GM23338 (cell line): ENCODE measurements at regions not wholly inside any gene's neighbourhood (a gene's known extent, or its start where the extent isn't known, plus 50 kb on each side); places are given as distances from the start of the nearest gene placed in this dataset.

ENCODE experiments used
- ATAC-seq: fragments of 200-7000 bp; cut with Tn5 transposase; 3 replicates; pipeline ENCODE4 v1.9.1; 2020
- DNase-seq: peaks from one replicate; pipeline ENCODE4 v3.0.0-alpha.2; 2015; ENCODE audit warnings: low spot score
- H2AFZ ChIP-seq: fragments of 200-600 bp; sonication (generic); 2 replicates; pipeline ENCODE4 v1.8.0; 2016; ENCODE audit warnings: antibody characterized with exemption, mild to moderate bottlenecking, moderate library complexity
- H3F3A ChIP-seq: fragments of 200-600 bp; sonication (generic); replicated peaks from 2 replicates; pipeline ENCODE4 v1.8.0; 2017; ENCODE audit warnings: antibody characterized with exemption, mixed run types, low read depth
- H3K27ac ChIP-seq: fragments of 200-600 bp; sonication (generic); 2 replicates; pipeline ENCODE4 v1.6.1; 2016; ENCODE audit warnings: low read depth
- H3K27me3 ChIP-seq: fragments of 200-600 bp; sonication (generic); 2 replicates; pipeline ENCODE4 v1.8.0; 2016; ENCODE audit warnings: mild to moderate bottlenecking, mixed run types, moderate library complexity; ENCODE audit not compliant: insufficient read depth
- H3K36me3 ChIP-seq: fragments of 200-600 bp; sonication (generic); 2 replicates; pipeline ENCODE4 v1.8.0; 2016; ENCODE audit warnings: mild to moderate bottlenecking; ENCODE audit not compliant: insufficient read depth
- H3K4me1 ChIP-seq: fragments of 200-600 bp; sonication (generic); 2 replicates; pipeline ENCODE4 v1.8.0; 2016; ENCODE audit warnings: mild to moderate bottlenecking, moderate library complexity; ENCODE audit not compliant: insufficient read depth
- H3K4me2 ChIP-seq: fragments of 200-600 bp; sonication (generic); 2 replicates; pipeline ENCODE4 v1.7.1; 2017; ENCODE audit warnings: mixed run types
- H3K4me3 ChIP-seq: fragments of 200-600 bp; sonication (generic); 2 replicates; pipeline ENCODE4 v1.6.1; 2016; ENCODE audit warnings: mixed run types
- H3K79me2 ChIP-seq: fragments of 200-600 bp; sonication (generic); replicated peaks from 2 replicates; pipeline ENCODE4 v1.8.0; 2017; ENCODE audit warnings: mild to moderate bottlenecking; ENCODE audit not compliant: insufficient read depth
- H3K9me2 ChIP-seq: fragments of 200-600 bp; sonication (generic); 2 replicates; pipeline ENCODE4 v1.8.0; 2017; ENCODE audit not compliant: insufficient read depth
- H4K20me1 ChIP-seq: fragments of 200-600 bp; sonication (generic); replicated peaks from 2 replicates; pipeline ENCODE4 v1.8.0; 2017; ENCODE audit warnings: mild to moderate bottlenecking; ENCODE audit not compliant: insufficient read depth
- H3K27ac Mint-ChIP-seq: 2 replicates; pipeline ENCODE4 v1.8.0; 2020; ENCODE audit warnings: inconsistent platforms, mild to moderate bottlenecking, moderate library complexity, mixed read lengths
- H3K27me3 Mint-ChIP-seq: 3 replicates; pipeline ENCODE4 v1.8.0; 2022; ENCODE audit warnings: low read depth, mild to moderate bottlenecking, moderate library complexity, mixed read lengths, inconsistent platforms; ENCODE audit not compliant: insufficient read depth, poor library complexity
- H3K36me3 Mint-ChIP-seq: 3 replicates; pipeline ENCODE4 v1.8.0; 2021; ENCODE audit warnings: low read depth, mild to moderate bottlenecking, inconsistent platforms, moderate library complexity, mixed read lengths
- H3K4me1 Mint-ChIP-seq: 3 replicates; pipeline ENCODE4 v1.8.0; 2020; ENCODE audit warnings: mild to moderate bottlenecking, inconsistent platforms, mixed read lengths
- H3K4me3 Mint-ChIP-seq: 3 replicates; pipeline ENCODE4 v1.8.0; 2021; ENCODE audit warnings: moderate library complexity, mild to moderate bottlenecking, inconsistent platforms, mixed read lengths
- H3K9me3 Mint-ChIP-seq: 3 replicates; pipeline ENCODE4 v1.8.0; 2020; ENCODE audit warnings: moderate library complexity, mild to moderate bottlenecking, inconsistent platforms, mixed read lengths
- CREB1 ChIP-seq: fragments of 250-450 bp; sonication (Bioruptor Pico); IDR thresholded peaks from 2 replicates; pipeline ENCODE4 v1.5.0; 2020; ENCODE audit warnings: low read depth, mild to moderate bottlenecking, moderate library complexity
- EZH2 ChIP-seq: fragments of 200-600 bp; sonication (generic); IDR thresholded peaks from one replicate; pipeline ENCODE4 v1.8.0; 2017; ENCODE audit warnings: antibody characterized with exemption, mild to moderate bottlenecking, low read depth; ENCODE audit not compliant: unreplicated experiment
- JUNB ChIP-seq: IDR thresholded peaks from one replicate; pipeline ENCODE4 v1.6.1; 2016; ENCODE audit warnings: antibody characterized with exemption; ENCODE audit not compliant: unreplicated experiment
- NANOG ChIP-seq: IDR thresholded peaks from 2 replicates; pipeline ENCODE4 v1.6.1; 2016; ENCODE audit warnings: antibody characterized with exemption, borderline replicate concordance
- ZNF114 ChIP-seq: fragments of 250-450 bp; sonication (Bioruptor Pico); IDR thresholded peaks from 2 replicates; pipeline ENCODE4 v1.5.0; 2020; ENCODE audit warnings: mild to moderate bottlenecking, moderate library complexity
- ZNF331 ChIP-seq: fragments of 250-450 bp; sonication (Bioruptor Pico); IDR thresholded peaks from 2 replicates; pipeline ENCODE4 v1.5.0; 2020; ENCODE audit warnings: low read depth, mild to moderate bottlenecking, moderate library complexity
- TF ChIP-seq, protein P1 (sequence below): fragments of 250-450 bp; sonication (Bioruptor Pico); IDR thresholded peaks from 2 replicates; pipeline ENCODE4 v1.5.0; 2020; ENCODE audit warnings: mild to moderate bottlenecking, moderate library complexity
- TF ChIP-seq, protein P2 (sequence below): IDR thresholded peaks from one replicate; pipeline ENCODE4 v1.6.1; 2018; ENCODE audit warnings: antibody characterized with exemption; ENCODE audit not compliant: unreplicated experiment

DNA sequence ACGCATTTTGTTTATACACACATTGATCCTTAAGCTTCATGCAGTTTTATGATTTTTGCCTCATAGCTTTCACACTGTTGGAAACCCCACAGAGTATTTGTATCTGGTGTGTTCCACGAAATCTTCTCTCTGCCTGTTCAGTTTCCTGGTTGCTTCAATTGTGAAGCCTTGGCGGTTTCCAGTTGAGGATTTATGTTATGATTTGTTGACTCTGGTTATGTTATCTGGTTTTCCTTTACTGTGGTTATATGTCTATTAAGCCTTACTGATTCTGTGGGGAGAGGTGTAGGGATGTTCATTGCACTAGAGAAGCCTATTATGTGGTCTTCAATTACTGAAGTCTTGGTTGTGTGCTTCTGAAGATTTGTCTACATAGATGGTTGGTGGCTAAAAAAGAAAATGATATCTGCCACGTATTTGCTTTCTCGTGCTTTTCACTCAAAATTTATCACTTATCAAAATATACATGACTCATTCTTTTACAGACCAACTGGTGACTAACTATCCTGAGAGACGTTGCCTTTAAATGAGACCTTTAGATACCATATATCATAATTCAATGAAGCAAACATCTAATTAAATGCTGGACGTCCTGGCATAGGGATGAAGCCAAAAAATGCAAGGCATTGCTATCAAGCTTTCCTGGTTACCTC lies 488.0 kb upstream of the B3GALT2 start (continued):
- TF ChIP-seq, protein P1, sequence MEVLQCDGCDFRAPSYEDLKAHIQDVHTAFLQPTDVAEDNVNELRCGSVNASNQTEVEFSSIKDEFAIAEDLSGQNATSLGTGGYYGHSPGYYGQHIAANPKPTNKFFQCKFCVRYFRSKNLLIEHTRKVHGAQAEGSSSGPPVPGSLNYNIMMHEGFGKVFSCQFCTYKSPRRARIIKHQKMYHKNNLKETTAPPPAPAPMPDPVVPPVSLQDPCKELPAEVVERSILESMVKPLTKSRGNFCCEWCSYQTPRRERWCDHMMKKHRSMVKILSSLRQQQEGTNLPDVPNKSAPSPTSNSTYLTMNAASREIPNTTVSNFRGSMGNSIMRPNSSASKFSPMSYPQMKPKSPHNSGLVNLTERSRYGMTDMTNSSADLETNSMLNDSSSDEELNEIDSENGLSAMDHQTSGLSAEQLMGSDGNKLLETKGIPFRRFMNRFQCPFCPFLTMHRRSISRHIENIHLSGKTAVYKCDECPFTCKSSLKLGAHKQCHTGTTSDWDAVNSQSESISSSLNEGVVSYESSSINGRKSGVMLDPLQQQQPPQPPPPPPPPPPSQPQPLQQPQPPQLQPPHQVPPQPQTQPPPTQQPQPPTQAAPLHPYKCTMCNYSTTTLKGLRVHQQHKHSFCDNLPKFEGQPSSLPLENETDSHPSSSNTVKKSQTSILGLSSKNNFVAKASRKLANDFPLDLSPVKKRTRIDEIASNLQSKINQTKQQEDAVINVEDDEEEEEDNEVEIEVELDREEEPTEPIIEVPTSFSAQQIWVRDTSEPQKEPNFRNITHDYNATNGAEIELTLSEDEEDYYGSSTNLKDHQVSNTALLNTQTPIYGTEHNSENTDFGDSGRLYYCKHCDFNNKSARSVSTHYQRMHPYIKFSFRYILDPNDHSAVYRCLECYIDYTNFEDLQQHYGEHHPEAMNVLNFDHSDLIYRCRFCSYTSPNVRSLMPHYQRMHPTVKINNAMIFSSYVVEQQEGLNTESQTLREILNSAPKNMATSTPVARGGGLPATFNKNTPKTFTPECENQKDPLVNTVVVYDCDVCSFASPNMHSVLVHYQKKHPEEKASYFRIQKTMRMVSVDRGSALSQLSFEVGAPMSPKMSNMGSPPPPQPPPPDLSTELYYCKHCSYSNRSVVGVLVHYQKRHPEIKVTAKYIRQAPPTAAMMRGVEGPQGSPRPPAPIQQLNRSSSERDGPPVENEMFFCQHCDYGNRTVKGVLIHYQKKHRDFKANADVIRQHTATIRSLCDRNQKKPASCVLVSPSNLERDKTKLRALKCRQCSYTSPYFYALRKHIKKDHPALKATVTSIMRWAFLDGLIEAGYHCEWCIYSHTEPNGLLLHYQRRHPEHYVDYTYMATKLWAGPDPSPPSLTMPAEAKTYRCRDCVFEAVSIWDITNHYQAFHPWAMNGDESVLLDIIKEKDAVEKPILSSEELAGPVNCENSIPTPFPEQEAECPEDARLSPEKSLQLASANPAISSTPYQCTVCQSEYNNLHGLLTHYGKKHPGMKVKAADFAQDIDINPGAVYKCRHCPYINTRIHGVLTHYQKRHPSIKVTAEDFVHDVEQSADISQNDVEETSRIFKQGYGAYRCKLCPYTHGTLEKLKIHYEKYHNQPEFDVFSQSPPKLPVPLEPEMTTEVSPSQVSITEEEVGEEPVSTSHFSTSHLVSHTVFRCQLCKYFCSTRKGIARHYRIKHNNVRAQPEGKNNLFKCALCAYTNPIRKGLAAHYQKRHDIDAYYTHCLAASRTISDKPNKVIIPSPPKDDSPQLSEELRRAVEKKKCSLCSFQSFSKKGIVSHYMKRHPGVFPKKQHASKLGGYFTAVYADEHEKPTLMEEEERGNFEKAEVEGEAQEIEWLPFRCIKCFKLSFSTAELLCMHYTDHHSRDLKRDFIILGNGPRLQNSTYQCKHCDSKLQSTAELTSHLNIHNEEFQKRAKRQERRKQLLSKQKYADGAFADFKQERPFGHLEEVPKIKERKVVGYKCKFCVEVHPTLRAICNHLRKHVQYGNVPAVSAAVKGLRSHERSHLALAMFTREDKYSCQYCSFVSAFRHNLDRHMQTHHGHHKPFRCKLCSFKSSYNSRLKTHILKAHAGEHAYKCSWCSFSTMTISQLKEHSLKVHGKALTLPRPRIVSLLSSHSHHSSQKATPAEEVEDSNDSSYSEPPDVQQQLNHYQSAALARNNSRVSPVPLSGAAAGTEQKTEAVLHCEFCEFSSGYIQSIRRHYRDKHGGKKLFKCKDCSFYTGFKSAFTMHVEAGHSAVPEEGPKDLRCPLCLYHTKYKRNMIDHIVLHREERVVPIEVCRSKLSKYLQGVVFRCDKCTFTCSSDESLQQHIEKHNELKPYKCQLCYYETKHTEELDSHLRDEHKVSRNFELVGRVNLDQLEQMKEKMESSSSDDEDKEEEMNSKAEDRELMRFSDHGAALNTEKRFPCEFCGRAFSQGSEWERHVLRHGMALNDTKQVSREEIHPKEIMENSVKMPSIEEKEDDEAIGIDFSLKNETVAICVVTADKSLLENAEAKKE: no peak

DNA sequence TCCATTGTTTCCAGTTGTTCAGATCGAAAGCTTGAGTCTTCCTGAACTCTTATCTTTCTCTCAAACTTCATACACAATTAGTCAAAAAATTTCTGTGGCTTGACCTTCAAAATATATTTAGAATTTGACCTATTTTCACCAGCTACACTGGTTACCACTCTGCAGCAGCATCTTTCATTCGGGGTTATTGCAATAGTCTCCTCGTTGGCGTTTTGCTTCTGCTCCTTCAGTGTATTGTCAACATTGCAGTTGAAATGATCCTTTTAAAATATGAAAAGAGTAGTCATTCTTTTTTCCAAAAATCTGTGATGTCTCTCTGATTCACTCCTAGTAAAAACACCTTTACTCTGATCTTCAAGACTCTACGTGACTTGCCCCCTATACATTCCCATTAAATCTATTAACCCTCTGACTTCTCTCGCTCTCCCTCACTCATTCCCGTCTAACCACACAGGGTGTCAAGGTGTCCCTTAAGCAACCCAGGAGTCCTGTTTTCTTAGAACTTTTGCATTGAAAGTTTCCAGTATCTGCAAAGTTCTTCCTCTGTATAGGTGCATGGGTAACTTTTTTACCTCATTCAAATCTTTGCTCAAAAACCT lies 480.2 kb upstream of the B3GALT2 start:
- Histone ChIP-seq H3K36me3 (no peaks in the 10 kb centered on the region), H2AFZ (no peak overlapping the region), H3K4me3 (no peak overlapping the region), H3K4me1 (no peaks in the 10 kb centered on the region), H3K79me2 (no peaks in the 10 kb centered on the region), H3K27me3 (no peaks in the 10 kb centered on the region), H3K27ac (no peak overlapping the region), H4K20me1 (no peaks in the 10 kb centered on the region), H3F3A (no peaks in the 10 kb centered on the region), H3K9me2 (no peaks in the 10 kb centered on the region; the same call in 1 of the 2 replicates), H3K4me2 (no peak overlapping the region)
- Mint-ChIP-seq H3K4me1 (no peaks in the 10 kb centered on the region), H3K36me3 (no peaks in the 10 kb centered on the region), H3K4me3 (no peak overlapping the region), H3K9me3 (no peaks in the 10 kb centered on the region; the same call in 2 of the 3 replicates), H3K27ac (no peak overlapping the region), H3K27me3 (no peaks in the 10 kb centered on the region)
- ATAC-seq (no peak), DNase-seq (no peak)
- TF ChIP-seq EZH2 (no peak), NANOG (no peak), ZNF331 (CRISPR knock-in tag) (no peak), CREB1 (CRISPR knock-in tag) (no peak), JUNB (no peak), ZNF114 (no peak)
- TF ChIP-seq, protein P2, sequence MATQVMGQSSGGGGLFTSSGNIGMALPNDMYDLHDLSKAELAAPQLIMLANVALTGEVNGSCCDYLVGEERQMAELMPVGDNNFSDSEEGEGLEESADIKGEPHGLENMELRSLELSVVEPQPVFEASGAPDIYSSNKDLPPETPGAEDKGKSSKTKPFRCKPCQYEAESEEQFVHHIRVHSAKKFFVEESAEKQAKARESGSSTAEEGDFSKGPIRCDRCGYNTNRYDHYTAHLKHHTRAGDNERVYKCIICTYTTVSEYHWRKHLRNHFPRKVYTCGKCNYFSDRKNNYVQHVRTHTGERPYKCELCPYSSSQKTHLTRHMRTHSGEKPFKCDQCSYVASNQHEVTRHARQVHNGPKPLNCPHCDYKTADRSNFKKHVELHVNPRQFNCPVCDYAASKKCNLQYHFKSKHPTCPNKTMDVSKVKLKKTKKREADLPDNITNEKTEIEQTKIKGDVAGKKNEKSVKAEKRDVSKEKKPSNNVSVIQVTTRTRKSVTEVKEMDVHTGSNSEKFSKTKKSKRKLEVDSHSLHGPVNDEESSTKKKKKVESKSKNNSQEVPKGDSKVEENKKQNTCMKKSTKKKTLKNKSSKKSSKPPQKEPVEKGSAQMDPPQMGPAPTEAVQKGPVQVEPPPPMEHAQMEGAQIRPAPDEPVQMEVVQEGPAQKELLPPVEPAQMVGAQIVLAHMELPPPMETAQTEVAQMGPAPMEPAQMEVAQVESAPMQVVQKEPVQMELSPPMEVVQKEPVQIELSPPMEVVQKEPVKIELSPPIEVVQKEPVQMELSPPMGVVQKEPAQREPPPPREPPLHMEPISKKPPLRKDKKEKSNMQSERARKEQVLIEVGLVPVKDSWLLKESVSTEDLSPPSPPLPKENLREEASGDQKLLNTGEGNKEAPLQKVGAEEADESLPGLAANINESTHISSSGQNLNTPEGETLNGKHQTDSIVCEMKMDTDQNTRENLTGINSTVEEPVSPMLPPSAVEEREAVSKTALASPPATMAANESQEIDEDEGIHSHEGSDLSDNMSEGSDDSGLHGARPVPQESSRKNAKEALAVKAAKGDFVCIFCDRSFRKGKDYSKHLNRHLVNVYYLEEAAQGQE: no peak
